Activated T-cell treated with anti-CD3 and anti-CD28 coated beads, Interleukin-2, amount 50 U/mL, for 72 hours (primary cell): ENCODE measurements at regions not wholly inside any gene's neighbourhood (a gene's known extent, or its start where the extent isn't known, plus 50 kb on each side); places are given as distances from the start of the nearest gene placed in this dataset.
A peak's percentile ranks its signal among the peaks of the same experiment; 100 is the strongest.

Experiments used
- ATAC-seq, 2 donors: fragments of 150-1000 bp; cut with Tn5 transposase; replicated peaks in 1 of 2; 2 replicates each; pipeline ENCODE4 v1.10.0; 2021; ENCODE audit warnings: moderate library complexity in 2 of 2, mild to moderate bottlenecking in 1 of 2
- DNase-seq, 2 donors: peaks; one replicate each; pipeline ENCODE4 v3.0.0; 2021 to 2022; ENCODE audit warnings: mixed read lengths in 1 of 2
- H3K27ac Mint-ChIP-seq: one replicate; pipeline ENCODE4 v1.8.0; 2022; ENCODE audit warnings: mild to moderate bottlenecking, moderate library complexity, mixed read lengths
- H3K27me3 Mint-ChIP-seq: one replicate; pipeline ENCODE4 v1.8.0; 2022; ENCODE audit warnings: low read depth, mixed read lengths
- H3K36me3 Mint-ChIP-seq, 2 donors: one replicate each; pipeline ENCODE4 v1.8.0; 2022; ENCODE audit warnings: mixed read lengths in 2 of 2, mild to moderate bottlenecking in 1 of 2; ENCODE audit not compliant: insufficient read depth in 2 of 2
- H3K4me1 Mint-ChIP-seq: one replicate; pipeline ENCODE4 v1.8.0; 2022; ENCODE audit warnings: low read depth, mixed read lengths
- H3K4me3 Mint-ChIP-seq, 2 donors: one replicate each; pipeline ENCODE4 v1.8.0; 2022; ENCODE audit warnings: mild to moderate bottlenecking in 2 of 2, mixed read lengths in 2 of 2, moderate library complexity in 2 of 2
- H3K9me3 Mint-ChIP-seq, 2 donors: one replicate each; pipeline ENCODE4 v1.8.0; 2022; ENCODE audit warnings: mixed read lengths in 2 of 2

DNA sequence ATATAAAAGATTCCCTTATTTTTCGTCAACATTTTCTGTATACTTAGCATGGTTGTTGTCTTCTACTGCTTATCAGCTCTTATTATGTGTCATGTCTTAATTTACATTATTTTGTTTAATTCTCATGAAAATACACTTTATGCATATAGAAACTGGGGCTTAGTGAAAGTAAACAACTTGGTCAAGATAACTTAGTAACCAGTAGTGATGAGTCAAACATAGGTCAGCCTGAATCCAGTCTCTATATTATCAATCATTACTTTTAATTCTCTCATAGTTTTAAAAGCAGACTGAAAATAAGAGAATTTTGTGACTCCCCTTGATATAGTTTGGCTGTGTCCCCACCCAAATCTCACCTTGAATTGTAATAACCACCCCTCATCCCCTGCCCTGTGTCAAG lies 119.6 kb upstream of the TPK1 start:
- no peaks in the 10 kb centered on the region for H3K36me3 Mint-ChIP-seq
- no peaks in the 10 kb centered on the region for H3K4me1 Mint-ChIP-seq
- H3K27ac Mint-ChIP-seq: no peak overlapping the region
- ATAC-seq (no peak), DNase-seq (no peak)
- peaks cover 3 to 6% of the 10 kb centered on the region in 2 donors for H3K9me3 Mint-ChIP-seq
- no peak overlapping the region for H3K4me3 Mint-ChIP-seq
- H3K27me3 Mint-ChIP-seq: no peaks in the 10 kb centered on the region

DNA sequence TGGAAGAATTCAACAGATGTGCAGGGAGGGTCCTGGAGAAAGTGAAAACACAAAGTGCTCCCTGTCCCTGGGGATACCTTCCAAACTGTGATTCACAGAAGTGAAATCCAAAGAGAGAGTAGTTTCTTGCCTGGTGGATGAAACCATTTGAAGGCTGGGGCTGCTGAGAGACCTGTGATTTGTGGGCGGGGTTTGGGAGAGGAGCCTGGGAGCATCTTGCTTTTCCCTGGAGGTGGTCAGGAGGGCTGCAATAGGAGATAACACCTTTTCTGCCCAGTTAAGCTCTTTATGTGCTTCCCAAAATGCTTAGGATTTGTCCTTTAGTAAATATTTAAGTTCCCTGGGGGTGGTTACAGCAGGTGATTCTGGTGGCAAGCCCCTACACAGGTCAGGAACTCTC lies 105.3 kb upstream of the TPK1 start:
- no peaks in the 10 kb centered on the region for H3K4me1 Mint-ChIP-seq
- no peaks in the 10 kb centered on the region for H3K36me3 Mint-ChIP-seq
- H3K4me3 Mint-ChIP-seq: no peak overlapping the region
- ATAC-seq (no peak), DNase-seq (no peak)
- H3K9me3 Mint-ChIP-seq: no peaks in the 10 kb centered on the region
- no peaks in the 10 kb centered on the region for H3K27me3 Mint-ChIP-seq
- no peak overlapping the region for H3K27ac Mint-ChIP-seq

DNA sequence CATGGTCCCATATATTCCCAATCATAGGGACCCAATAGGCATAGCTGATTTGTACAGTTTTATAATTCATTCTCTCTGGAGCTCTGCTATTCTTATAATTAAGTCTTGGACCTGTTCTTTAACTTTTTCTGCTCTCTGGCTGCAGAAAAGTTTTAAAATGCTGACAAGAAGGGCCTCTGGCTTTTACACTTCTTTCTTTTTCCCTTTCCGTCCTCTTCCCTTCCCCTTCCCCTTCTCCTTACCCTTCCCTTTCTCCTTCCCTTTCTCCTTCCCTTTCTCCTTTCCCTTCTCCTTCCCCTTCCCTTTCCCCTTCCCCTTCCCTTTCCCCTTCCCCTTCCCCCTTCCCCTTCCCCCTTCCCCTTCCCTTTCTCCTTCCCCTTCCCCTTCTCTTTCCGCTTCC lies 101.3 kb upstream of the TPK1 start:
- H3K27ac Mint-ChIP-seq: no peak overlapping the region

DNA sequence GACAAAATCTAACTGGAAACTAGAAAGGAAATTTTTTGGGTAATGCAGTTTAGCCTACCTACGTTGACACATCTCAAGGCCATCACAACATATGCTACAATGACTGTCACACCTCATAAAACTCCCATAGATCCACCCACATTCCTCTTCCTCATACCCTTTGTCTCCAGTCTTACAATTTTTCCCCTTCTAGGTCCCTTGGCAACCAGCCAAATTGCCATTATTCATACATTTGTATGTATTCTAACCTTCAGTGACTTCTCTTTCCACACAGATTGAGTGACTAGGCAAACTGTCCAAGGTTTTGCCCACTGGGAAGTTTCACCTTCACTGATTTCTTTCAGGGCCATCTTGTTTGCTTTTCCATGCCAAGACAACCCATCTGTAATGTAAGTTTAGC lies 100.5 kb upstream of the TPK1 start:
- DNase-seq (no peak), ATAC-seq (no peak)
- Mint-ChIP-seq H3K36me3 (no peaks in the 10 kb centered on the region), H3K27me3 (no peaks in the 10 kb centered on the region), H3K9me3 (peaks cover 3 to 5% of the 10 kb centered on the region in 2 donors), H3K4me3 (no peak overlapping the region), H3K4me1 (no peaks in the 10 kb centered on the region), H3K27ac (no peak overlapping the region)

More for the DNA sequence above, 101.3 kb upstream of the TPK1 start:
- no peak overlapping the region for H3K4me3 Mint-ChIP-seq
- H3K36me3 Mint-ChIP-seq: no peaks in the 10 kb centered on the region
- peaks cover 3 to 5% of the 10 kb centered on the region in 2 donors for H3K9me3 Mint-ChIP-seq
- no peak for DNase-seq
- no peak for ATAC-seq
- H3K27me3 Mint-ChIP-seq: no peaks in the 10 kb centered on the region
- H3K4me1 Mint-ChIP-seq: no peaks in the 10 kb centered on the region

DNA sequence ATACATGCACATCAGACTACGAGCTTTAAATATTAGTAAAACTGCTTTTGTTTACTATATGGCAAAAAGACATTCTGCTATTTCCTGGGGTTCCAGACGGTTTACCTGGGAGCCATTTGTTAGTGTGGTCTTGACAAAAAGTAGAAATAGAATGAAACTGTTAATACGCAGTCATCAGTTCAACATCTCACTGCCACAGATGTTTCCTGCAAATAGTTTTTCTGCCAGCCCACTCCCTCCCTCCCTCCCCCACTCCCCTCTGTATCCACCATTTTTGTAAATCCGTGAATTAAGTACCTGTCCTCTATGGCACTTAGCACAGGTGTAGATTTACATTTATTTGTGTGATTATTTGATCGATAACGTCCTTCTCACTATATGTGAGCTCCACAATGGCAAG lies 74.6 kb upstream of the TPK1 start:
- Mint-ChIP-seq H3K27me3 (peaks cover 4% of the 10 kb centered on the region), H3K4me3 (no peak overlapping the region), H3K36me3 (no peaks in the 10 kb centered on the region), H3K4me1 (peaks cover 8% of the 10 kb centered on the region), H3K27ac (no peak overlapping the region), H3K9me3 (no peaks in the 10 kb centered on the region)
- ATAC-seq (no peak), DNase-seq (no peak)

DNA sequence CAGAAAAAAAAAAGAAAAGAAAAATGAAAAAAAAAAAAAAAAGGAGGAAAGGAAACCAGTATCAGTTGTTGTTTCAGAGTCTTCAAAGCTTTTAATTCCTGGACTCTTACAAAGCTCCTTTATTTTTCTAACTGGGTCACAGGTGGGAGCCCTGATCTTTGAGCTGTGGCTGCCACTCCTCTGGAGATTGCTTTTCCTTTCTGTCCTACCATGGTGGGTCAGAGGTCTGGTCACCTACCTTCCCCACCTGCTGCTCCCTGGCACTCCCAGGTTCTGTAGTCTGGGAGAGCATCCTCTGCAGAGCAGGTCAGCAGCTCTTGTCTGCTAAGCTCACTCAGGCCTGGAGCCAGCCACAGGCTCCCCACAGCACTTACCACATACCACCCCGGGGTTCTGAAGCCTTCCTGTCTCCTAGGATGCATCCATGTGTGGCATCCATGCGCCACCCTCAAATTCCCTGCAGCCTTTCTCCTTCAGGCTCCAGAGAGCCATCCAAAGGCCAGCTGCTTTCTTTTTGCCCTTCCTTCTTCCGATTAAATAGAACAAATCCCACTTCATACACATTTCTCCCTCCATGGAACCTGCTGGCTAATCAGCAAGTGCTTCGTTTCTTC lies 73.2 kb upstream of the TPK1 start:
- no peak overlapping the region for H3K4me3 Mint-ChIP-seq
- H3K4me1 Mint-ChIP-seq: peaks cover 8% of the 10 kb centered on the region
- peaks cover 4% of the 10 kb centered on the region for H3K27me3 Mint-ChIP-seq
- no peak overlapping the region for H3K27ac Mint-ChIP-seq
- no peaks in the 10 kb centered on the region for H3K36me3 Mint-ChIP-seq
- ATAC-seq (no peak), DNase-seq (no peak)
- no peaks in the 10 kb centered on the region for H3K9me3 Mint-ChIP-seq

DNA sequence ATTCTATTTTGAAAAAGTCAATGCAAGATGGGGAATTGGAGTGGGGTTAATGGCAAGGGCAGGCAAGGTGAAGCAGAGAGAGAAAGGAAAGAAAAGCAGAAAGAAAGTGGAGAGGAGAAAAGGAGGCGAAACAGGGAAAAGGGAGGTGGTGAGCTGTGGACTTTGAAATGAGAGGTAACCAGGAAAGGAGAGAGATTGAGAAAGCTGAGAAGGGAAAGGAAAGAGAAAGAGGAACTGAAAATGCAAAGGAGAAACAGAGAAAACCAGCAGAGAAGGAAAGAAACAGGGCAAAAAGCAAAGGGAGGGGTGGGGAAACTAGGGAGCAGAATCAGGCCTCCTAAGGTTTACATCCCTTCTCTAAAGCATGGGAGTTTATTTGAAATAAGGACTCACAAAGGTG lies 72.5 kb upstream of the TPK1 start:
- Mint-ChIP-seq H3K36me3 (no peaks in the 10 kb centered on the region), H3K4me3 (no peak overlapping the region), H3K27me3 (peaks cover 4% of the 10 kb centered on the region), H3K9me3 (no peaks in the 10 kb centered on the region), H3K27ac (peak overlapping the region; percentile 6), H3K4me1 (peaks cover 8% of the 10 kb centered on the region)
- DNase-seq: no peak
- no peak for ATAC-seq

DNA sequence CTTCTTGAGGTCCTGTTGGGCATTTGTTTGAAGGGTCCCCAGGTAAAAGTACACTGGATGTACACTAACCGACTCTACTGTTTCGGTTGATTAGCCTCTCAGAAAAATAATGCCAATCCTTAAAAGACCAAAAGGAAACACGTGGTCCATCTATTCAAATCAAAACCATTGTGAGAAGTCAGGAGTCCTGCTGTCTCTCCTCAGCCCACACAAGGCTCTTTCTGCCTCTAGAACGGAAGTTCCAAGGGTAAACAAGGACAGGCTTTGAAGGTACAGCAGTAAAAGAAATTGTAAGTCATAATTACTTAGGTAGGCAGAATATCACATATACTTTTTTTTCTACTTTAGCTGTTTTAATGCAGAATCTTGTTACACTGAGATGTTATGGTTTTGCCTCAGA lies 71.7 kb upstream of the TPK1 start:
- no peak for DNase-seq
- Mint-ChIP-seq H3K4me3 (no peak overlapping the region), H3K9me3 (no peaks in the 10 kb centered on the region), H3K4me1 (peaks cover 8% of the 10 kb centered on the region), H3K36me3 (no peaks in the 10 kb centered on the region), H3K27ac (no peak overlapping the region), H3K27me3 (peaks cover 4% of the 10 kb centered on the region)
- ATAC-seq: no peak

DNA sequence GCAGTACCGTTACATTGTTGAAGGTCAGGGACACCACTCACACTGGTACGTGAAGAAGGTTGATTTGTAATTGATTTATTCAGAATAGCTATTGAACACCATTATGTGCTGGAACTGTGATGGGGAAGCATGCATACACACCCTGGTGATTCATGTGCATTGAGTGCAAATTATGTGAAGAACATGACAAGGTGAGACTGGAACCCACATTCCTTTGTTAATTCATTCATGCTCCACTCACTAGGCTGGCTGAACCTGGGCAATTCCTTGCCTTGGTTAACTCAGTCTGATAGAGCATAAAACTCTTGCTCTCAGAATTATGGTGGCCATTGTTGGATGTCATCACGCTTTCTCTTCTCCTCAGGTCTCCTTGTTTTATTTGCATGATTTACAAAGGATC lies 67.3 kb upstream of the TPK1 start:
- no peaks in the 10 kb centered on the region for H3K27me3 Mint-ChIP-seq

DNA sequence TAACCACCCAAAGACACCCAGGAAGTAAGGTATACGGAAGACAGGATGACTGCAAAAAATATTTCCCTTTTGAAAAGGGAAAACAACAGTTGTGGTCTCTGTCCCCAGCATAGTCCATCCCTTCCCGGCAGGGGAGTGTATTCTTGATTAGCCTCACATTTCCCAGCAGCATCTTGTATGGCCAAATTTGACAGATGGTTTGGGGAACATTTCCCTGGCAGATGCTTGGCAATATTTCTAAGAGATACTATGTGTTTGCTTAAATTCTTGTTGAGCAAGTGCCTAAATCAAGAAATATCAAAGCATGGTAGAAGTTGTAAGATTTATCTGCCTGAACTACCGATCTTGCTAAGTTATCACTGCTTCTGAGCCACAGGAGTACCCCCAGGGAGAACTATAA lies 56.9 kb upstream of the TPK1 start:
- Mint-ChIP-seq H3K9me3 (no peaks in the 10 kb centered on the region), H3K36me3 (no peaks in the 10 kb centered on the region), H3K27ac (no peak overlapping the region), H3K4me1 (no peaks in the 10 kb centered on the region), H3K27me3 (no peaks in the 10 kb centered on the region), H3K4me3 (no peak overlapping the region)
- DNase-seq (no peak), ATAC-seq (no peak)

More for the DNA sequence above, 67.3 kb upstream of the TPK1 start:
- H3K4me1 Mint-ChIP-seq: peaks cover 3% of the 10 kb centered on the region
- H3K4me3 Mint-ChIP-seq: no peak overlapping the region
- ATAC-seq: no peak
- peaks cover 2 to 10% of the 10 kb centered on the region in 2 donors for H3K9me3 Mint-ChIP-seq
- H3K27ac Mint-ChIP-seq: no peak overlapping the region
- no peak for DNase-seq
- no peaks in the 10 kb centered on the region for H3K36me3 Mint-ChIP-seq
